Keratinocyte (primary cell): ENCODE measurements at regions not wholly inside any gene's neighbourhood (a gene's known extent, or its start where the extent isn't known, plus 50 kb on each side); places are given as distances from the start of the nearest gene placed in this dataset.
"Not testable (repeated sequence)": the region's sequence is repeated elsewhere in the genome, so short reads cannot be mapped to it uniquely, and the experiment has no call there.

Experiments
- DNase-seq: peaks from one replicate; pipeline ENCODE4 v3.0.0-alpha.2; 2011; ENCODE audit warnings: low read depth, missing footprints, low spot score
- FAIRE-seq: peaks from 2 replicates; lab custom pipeline; 2011; peaks lifted over from hg19 to GRCh38; lab: Jason Lieb, UNC
- H2AFZ ChIP-seq: 2 replicates; pipeline ENCODE4 v1.6.0; 2012; ENCODE audit warnings: low read length, control low read depth, inconsistent platforms; ENCODE audit not compliant: control insufficient read depth
- H3K27ac ChIP-seq: 2 replicates; pipeline ENCODE4 v1.5.1; 2011; ENCODE audit warnings: low read length; ENCODE audit not compliant: control insufficient read depth, insufficient read depth
- H3K27me3 ChIP-seq: 3 replicates; pipeline ENCODE4 v1.6.0; 2011; ENCODE audit warnings: low read length; ENCODE audit not compliant: control insufficient read depth, insufficient read depth; ENCODE audit errors: extremely low read depth
- H3K36me3 ChIP-seq, 2 experiments: 2 replicates in 1 of 2; 3 replicates in 1 of 2; pipeline ENCODE4 v1.5.1; 2011; ENCODE audit warnings: low read length in 2 of 2, mild to moderate bottlenecking in 1 of 2; ENCODE audit not compliant: control insufficient read depth in 2 of 2, insufficient read depth in 2 of 2; ENCODE audit errors: extremely low read depth in 1 of 2
- H3K4me1 ChIP-seq: 3 replicates; pipeline ENCODE4 v1.5.1; 2011; ENCODE audit warnings: low read length; ENCODE audit not compliant: control insufficient read depth, insufficient read depth; ENCODE audit errors: extremely low read depth
- H3K4me2 ChIP-seq: 3 replicates; pipeline ENCODE4 v1.6.0; 2011; ENCODE audit warnings: low read depth, low read length; ENCODE audit not compliant: control insufficient read depth, insufficient read depth; ENCODE audit errors: extremely low read depth
- H3K4me3 ChIP-seq, 3 experiments: fragments of 200-600 bp in 1 of 3; sonication (generic) in 1 of 3; 2 replicates in 2 of 3; 3 replicates in 1 of 3; pipeline ENCODE4 v1.5.1; 2011 to 2016; ENCODE audit warnings: low read length in 3 of 3, mild to moderate bottlenecking in 3 of 3, control low read depth in 2 of 3, inconsistent platforms in 1 of 3, low read depth in 1 of 3, mixed read lengths in 1 of 3, mixed run types in 1 of 3, moderate library complexity in 1 of 3; ENCODE audit not compliant: control insufficient read depth in 2 of 3, insufficient read depth in 2 of 3; ENCODE audit errors: extremely low read depth in 1 of 3
- H3K79me2 ChIP-seq: 2 replicates; pipeline ENCODE4 v1.6.0; 2012; ENCODE audit warnings: low read length; ENCODE audit not compliant: control insufficient read depth, insufficient read depth
- H3K9ac ChIP-seq: 3 replicates; pipeline ENCODE4 v1.6.0; 2011; ENCODE audit warnings: low read length; ENCODE audit not compliant: control insufficient read depth, insufficient read depth; ENCODE audit errors: extremely low read depth
- H3K9me1 ChIP-seq: 3 replicates; pipeline ENCODE4 v1.6.0; 2011; ENCODE audit warnings: low read length; ENCODE audit not compliant: control insufficient read depth, insufficient read depth; ENCODE audit errors: extremely low read depth
- H3K9me3 ChIP-seq: 2 replicates; pipeline ENCODE4 v1.5.1; 2012; ENCODE audit warnings: low read depth, low read length; ENCODE audit not compliant: control insufficient read depth
- H4K20me1 ChIP-seq: 3 replicates; pipeline ENCODE4 v1.6.0; 2011; ENCODE audit warnings: low read length; ENCODE audit not compliant: control insufficient read depth, insufficient read depth; ENCODE audit errors: extremely low read depth
- CTCF ChIP-seq, 3 experiments: IDR thresholded peaks in 1 of 3; conservative IDR thresholded peaks in 1 of 3; optimal IDR thresholded peaks in 1 of 3; 2 replicates in 2 of 3; 3 replicates in 1 of 3; pipeline versions ENCODE3 to v1.5.1; 2011; ENCODE audit warnings: low read length in 3 of 3, mild to moderate bottlenecking in 3 of 3, moderate library complexity in 2 of 3, control low read depth in 1 of 3, inconsistent platforms in 1 of 3; ENCODE audit not compliant: insufficient read depth in 2 of 3; ENCODE audit errors: extremely low read depth in 1 of 3
- EZH2 ChIP-seq: IDR thresholded peaks from one replicate; pipeline ENCODE4 v1.6.1; 2012; ENCODE audit warnings: inconsistent platforms, mild to moderate bottlenecking, low read length, moderate library complexity
- dilution Hi-C: fragments of 300-500 bp; cut with MboI; formaldehyde crosslinking; loops from one replicate; pipeline ENCODE4 v1.7.0; 2020; ENCODE audit warnings: low sequenced_read_pairs; ENCODE audit not compliant: extremely low pct_ligation_motif_present

DNA sequence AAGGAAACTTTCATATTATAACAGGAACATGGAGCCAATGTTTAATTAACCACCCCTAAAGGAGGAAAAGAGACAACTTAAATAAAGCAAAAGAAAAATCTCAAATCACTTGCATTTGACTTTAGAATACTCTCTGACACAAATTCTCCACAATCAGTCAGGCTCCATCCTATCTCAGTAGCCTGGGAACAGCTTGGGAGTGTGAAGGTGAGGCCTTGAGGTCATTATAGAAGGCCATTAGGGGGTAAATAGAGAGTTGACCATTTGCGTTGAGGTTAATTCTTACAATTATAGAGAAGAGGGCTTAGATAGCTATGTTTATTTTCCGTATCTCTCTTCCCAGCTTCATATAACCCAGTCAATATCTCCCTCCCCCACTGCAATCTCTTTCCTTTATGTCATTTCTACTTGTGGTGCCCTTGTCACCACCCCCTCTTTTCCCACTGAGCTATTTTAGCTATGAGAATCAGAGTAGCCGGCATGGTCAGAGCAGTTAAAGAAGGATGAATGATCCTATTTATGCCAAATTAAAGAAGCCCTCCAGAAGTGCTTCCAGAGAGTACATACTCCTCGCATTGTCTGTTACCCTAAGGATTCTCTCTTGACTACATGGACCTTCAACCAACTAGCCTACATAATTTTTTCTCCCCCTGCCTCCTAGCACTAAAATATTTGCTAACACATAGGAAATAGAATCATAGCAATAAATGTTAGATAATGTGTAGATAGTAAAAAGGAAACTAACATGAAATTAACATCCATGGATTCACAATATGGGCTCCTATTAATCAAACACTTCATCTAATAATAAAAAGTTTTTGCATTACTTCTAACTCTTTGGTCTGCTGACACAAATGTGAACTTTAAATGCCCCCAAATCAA is 135.2 kb upstream of the KRR1 start:
- no peak for DNase-seq
- Histone ChIP-seq H3K4me1 (peaks cover 22% of the 10 kb centered on the region), H3K4me2 (no peak overlapping the region), H3K79me2 (no peaks in the 10 kb centered on the region), H4K20me1 (no peaks in the 10 kb centered on the region), H3K27ac (no peak overlapping the region), H3K27me3 (no peaks in the 10 kb centered on the region), H3K9me3 (no peaks in the 10 kb centered on the region), H2AFZ (no peak overlapping the region), H3K9me1 (no peaks in the 10 kb centered on the region), H3K9ac (no peak overlapping the region), H3K4me3 (no peak overlapping the region), H3K36me3 (no peaks in the 10 kb centered on the region)
- TF ChIP-seq CTCF (optimal IDR thresholded peaks at IDR 0.05 in 1 of 3, IDR thresholded peaks at IDR 0.05 in 1 of 3, conservative IDR thresholded peaks at IDR 0.05 in 1 of 3; ENCODE audit: extremely low read depth in 1 of 3, insufficient read depth in 2 of 3, low read length in 3 of 3) (no peak), EZH2 (no peak)
- dilution Hi-C loops, result no loop called here
- FAIRE-seq, result peak; percentile 20

DNA sequence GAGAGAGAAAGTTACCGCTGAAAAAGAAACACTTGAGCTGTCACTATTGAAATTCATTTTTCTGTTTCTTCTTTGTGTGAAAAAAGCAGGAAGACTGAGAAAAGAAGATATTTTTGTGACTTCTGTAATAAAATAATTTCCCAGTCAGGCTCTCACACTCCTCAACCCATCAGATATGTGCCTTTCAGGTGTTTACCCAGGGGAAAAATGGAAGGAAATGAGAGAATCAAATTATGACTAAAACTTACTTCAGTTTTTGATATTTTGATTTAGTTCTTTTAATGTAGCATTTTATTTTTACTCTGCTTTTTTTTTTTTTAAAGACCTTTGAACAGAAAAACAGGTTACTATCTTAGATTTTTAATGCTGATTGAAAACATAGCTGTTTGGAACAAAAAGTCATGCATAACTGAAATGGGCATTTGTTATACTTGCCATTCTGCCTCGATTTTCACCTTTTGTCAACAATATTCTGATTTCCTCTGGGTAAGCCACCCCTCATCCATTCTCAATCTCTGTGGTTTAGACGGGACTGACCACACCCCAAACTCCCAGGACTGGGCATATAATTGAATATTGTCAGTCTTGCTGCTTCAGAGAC is 133.2 kb upstream of the KRR1 start:
- H3K9ac ChIP-seq, result no peak overlapping the region
- peak; percentile 20 for FAIRE-seq
- no peak overlapping the region for H3K4me2 ChIP-seq

GRCh38 chr12:75643119-75643518 is 131.7 kb upstream of the KRR1 start:
- H3K4me2 ChIP-seq, H3K9ac ChIP-seq, DNase-seq, H3K79me2 ChIP-seq, dilution Hi-C loops, H3K9me3 ChIP-seq, H3K27ac ChIP-seq, FAIRE-seq, H3K4me3 ChIP-seq, H4K20me1 ChIP-seq, H3K36me3 ChIP-seq, H3K9me1 ChIP-seq, H3K27me3 ChIP-seq, H2AFZ ChIP-seq: not testable (repeated sequence)
- peaks cover 36% of the 10 kb centered on the region for H3K4me1 ChIP-seq

More for the DNA sequence above, 133.2 kb upstream of the KRR1 start:
- no peak for DNase-seq
- dilution Hi-C loops, result no loop called here
- no peak overlapping the region for H2AFZ ChIP-seq
- TF ChIP-seq EZH2, result no peak
- no peak for TF ChIP-seq CTCF (optimal IDR thresholded peaks at IDR 0.05 in 1 of 3, IDR thresholded peaks at IDR 0.05 in 1 of 3, conservative IDR thresholded peaks at IDR 0.05 in 1 of 3; ENCODE audit: extremely low read depth in 1 of 3, insufficient read depth in 2 of 3, low read length in 3 of 3)
- no peaks in the 10 kb centered on the region for H3K27me3 ChIP-seq
- no peaks in the 10 kb centered on the region for H3K36me3 ChIP-seq
- no peaks in the 10 kb centered on the region for H3K9me1 ChIP-seq
- H3K27ac ChIP-seq, result no peak overlapping the region
- H3K4me1 ChIP-seq, result peaks cover 28% of the 10 kb centered on the region
- H3K9me3 ChIP-seq, result no peaks in the 10 kb centered on the region
- no peaks in the 10 kb centered on the region for H4K20me1 ChIP-seq
- H3K79me2 ChIP-seq, result no peaks in the 10 kb centered on the region
- H3K4me3 ChIP-seq, result no peak overlapping the region
